SW 1271 (cell line): ENCODE measurements at regions not wholly inside any gene's neighbourhood (a gene's known extent, or its start where the extent isn't known, plus 50 kb on each side); places are given as distances from the start of the nearest gene placed in this dataset.
"Not testable (repeated sequence)": the region's sequence is repeated elsewhere in the genome, so short reads cannot be mapped to it uniquely, and the experiment has no call there.

Source experiments
- DNase-seq, 2 experiments: peaks; one replicate each; lab custom pipeline; 2025; lab: John Stamatoyannopoulos, UW

- no peak for DNase-seq
Observed at GRCh38 chr12:115394496-115395220, 710.7 kb upstream of the TBX3 start.

- no peak for DNase-seq
Observed at GRCh38 chr12:115388139-115388538, 704.2 kb upstream of the TBX3 start.

GRCh38 chr12:115387467-115387901 lies 703.5 kb upstream of the TBX3 start:
- no peak for DNase-seq

GRCh38 chr12:115386946-115387345 lies 703.0 kb upstream of the TBX3 start:
- no peak for DNase-seq

GRCh38 chr12:115385141-115385540 lies 701.2 kb upstream of the TBX3 start:
- DNase-seq, result no peak

- no peak for DNase-seq
Observed at GRCh38 chr12:115384391-115384790, 700.4 kb upstream of the TBX3 start.

GRCh38 chr12:115383668-115384067 lies 699.7 kb upstream of the TBX3 start:
- DNase-seq, result no peak

GRCh38 chr12:115382681-115383080 lies 698.7 kb upstream of the TBX3 start:
- no peak for DNase-seq

- DNase-seq, result no peak
Observed at GRCh38 chr12:115380546-115381120, 696.7 kb upstream of the TBX3 start.

- DNase-seq, result no peak
Observed at GRCh38 chr12:115378291-115378690, 694.3 kb upstream of the TBX3 start.

- DNase-seq, result no peak
Observed at GRCh38 chr12:115377779-115378178, 693.8 kb upstream of the TBX3 start.

- no peak for DNase-seq
Observed at GRCh38 chr12:115377230-115377629, 693.3 kb upstream of the TBX3 start.

- DNase-seq, result no peak
Observed at GRCh38 chr12:115375186-115375991, 691.4 kb upstream of the TBX3 start.

- DNase-seq, result no peak
Observed at GRCh38 chr12:115374480-115375185, 690.7 kb upstream of the TBX3 start.

GRCh38 chr12:115371711-115372110 lies 687.7 kb upstream of the TBX3 start:
- no peak for DNase-seq

- DNase-seq, result no peak
Observed at GRCh38 chr12:115370650-115371049, 686.7 kb upstream of the TBX3 start.

- no peak for DNase-seq
Observed at GRCh38 chr12:115370207-115370606, 686.2 kb upstream of the TBX3 start.

GRCh38 chr12:115366277-115366676 lies 682.3 kb upstream of the TBX3 start:
- DNase-seq, result not testable (repeated sequence)

GRCh38 chr12:115365765-115366164 lies 681.8 kb upstream of the TBX3 start:
- DNase-seq, result not testable (repeated sequence)

- no peak for DNase-seq
Observed at GRCh38 chr12:115364921-115365320, 680.9 kb upstream of the TBX3 start.

GRCh38 chr12:115362339-115362976 lies 678.5 kb upstream of the TBX3 start:
- DNase-seq, result no peak

GRCh38 chr12:115357681-115358080 lies 673.7 kb upstream of the TBX3 start:
- DNase-seq, result no peak
